GM18502 (cell line): ENCODE measurements at regions not wholly inside any gene's neighbourhood (a gene's known extent, or its start where the extent isn't known, plus 50 kb on each side); places are given as distances from the start of the nearest gene placed in this dataset.
"Not testable (repeated sequence)": the region's sequence is repeated elsewhere in the genome, so short reads cannot be mapped to it uniquely, and the experiment has no call there.

ENCODE experiments used
- ATAC-seq: cut with Tn5 transposase; IDR thresholded peaks from one replicate; pipeline ENCODE4 v1.9.1; 2021; ENCODE audit warnings: mild to moderate bottlenecking; ENCODE audit not compliant: unreplicated experiment, poor library complexity

GRCh38 chr1:94305704-94306103 lies 68.3 kb upstream of the ARHGAP29 start:
- ATAC-seq: no peak

GRCh38 chr1:94304553-94304952 lies 67.2 kb upstream of the ARHGAP29 start:
- ATAC-seq: no peak

- no peak for ATAC-seq
Measured at GRCh38 chr1:94303005-94303404, 65.6 kb upstream of the ARHGAP29 start.

GRCh38 chr1:94302497-94302896 lies 65.1 kb upstream of the ARHGAP29 start:
- ATAC-seq: no peak

GRCh38 chr1:94301186-94301585 lies 63.8 kb upstream of the ARHGAP29 start:
- no peak for ATAC-seq

- ATAC-seq: no peak
Measured at GRCh38 chr1:94300731-94301130, 63.3 kb upstream of the ARHGAP29 start.

GRCh38 chr1:94299627-94300553 lies 62.5 kb upstream of the ARHGAP29 start:
- no peak for ATAC-seq

GRCh38 chr1:94298861-94299260 lies 61.5 kb upstream of the ARHGAP29 start:
- no peak for ATAC-seq

GRCh38 chr1:94296018-94296417 lies 58.6 kb upstream of the ARHGAP29 start:
- ATAC-seq: no peak

- ATAC-seq: not testable (repeated sequence)
Measured at GRCh38 chr1:94292978-94293377, 55.6 kb upstream of the ARHGAP29 start.

- ATAC-seq: not testable (repeated sequence)
Measured at GRCh38 chr1:94289244-94289643, 51.9 kb upstream of the ARHGAP29 start.
